ENCODE measurements at regions not wholly inside any gene's neighbourhood (a gene's known extent, or its start where the extent isn't known, plus 50 kb on each side); places are given as distances from the start of the nearest gene placed in this dataset.

- TF ChIP-seq POLR2A (IDR thresholded peaks at IDR 0.05), result no peak
- no peak for TF ChIP-seq CTCF (IDR thresholded peaks at IDR 0.05)
These were observed 602.1 kb upstream of the GOT2 start for GRCh38 chr16:59336136-59336695.
